Left ventricle myocardium inferior (tissue), 1 donor: ENCODE measurements at regions not wholly inside any gene's neighbourhood (a gene's known extent, or its start where the extent isn't known, plus 50 kb on each side); places are given as distances from the start of the nearest gene placed in this dataset.
"Not testable (repeated sequence)": the region's sequence is repeated elsewhere in the genome, so short reads cannot be mapped to it uniquely, and the experiment has no call there.

Source experiments
- DNase-seq: peaks from one replicate; pipeline ENCODE4 v3.0.0-alpha.2; 2020
- H3K27ac ChIP-seq: fragments of 200-600 bp; replicated peaks from 2 replicates; pipeline ENCODE4 v1.8.0; 2021
- H3K27me3 ChIP-seq: fragments of 200-600 bp; 2 replicates; pipeline ENCODE4 v1.8.0; 2021; ENCODE audit warnings: low read depth
- H3K36me3 ChIP-seq: fragments of 200-600 bp; 2 replicates; pipeline ENCODE4 v1.8.0; 2021
- H3K4me1 ChIP-seq: fragments of 200-600 bp; 2 replicates; pipeline ENCODE4 v1.8.0; 2021
- H3K4me3 ChIP-seq: fragments of 200-600 bp; 2 replicates; pipeline ENCODE4 v1.8.0; 2021; ENCODE audit warnings: mild to moderate bottlenecking, moderate library complexity
- H3K9me3 ChIP-seq: fragments of 200-600 bp; replicated peaks from 2 replicates; pipeline ENCODE4 v1.8.0; 2021
- intact Hi-C: fragments of 100-400 bp; cut with micrococcal nuclease; formaldehyde crosslinking; loops from one replicate; pipeline ENCODE4 v1.11.0; 2022
- TF ChIP-seq, protein P1 (sequence below): fragments of 200-600 bp; IDR thresholded peaks from 2 replicates; pipeline ENCODE4 v1.8.0; 2021; ENCODE audit warnings: antibody characterized with exemption, mild to moderate bottlenecking, borderline replicate concordance
- donor health status: DM: no; HTN: yes; CAD: no; lungs with severe emphysema.

DNA sequence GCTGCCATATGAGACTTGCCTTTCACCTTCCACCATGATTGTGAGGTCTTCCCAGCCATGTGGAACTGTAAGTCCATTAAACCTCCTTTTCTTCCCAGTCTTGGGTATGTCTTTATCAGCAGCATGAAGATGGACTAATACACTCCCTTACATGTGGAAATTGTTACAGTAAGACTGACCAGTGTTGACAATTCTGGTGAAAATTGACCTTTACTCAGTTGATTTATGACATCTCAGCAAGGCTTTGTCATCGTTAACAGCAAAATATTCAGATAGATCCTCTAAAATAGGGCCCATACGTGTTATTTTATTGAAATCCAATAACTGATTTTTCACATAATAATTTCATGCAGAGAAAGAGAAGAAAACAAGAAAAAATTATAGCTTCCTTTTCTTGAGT lies 377.9 kb upstream of the SEMA3C start:
- H3K27ac ChIP-seq, result no peak overlapping the region
- no peaks in the 10 kb centered on the region for H3K9me3 ChIP-seq
- TF ChIP-seq, protein P1, sequence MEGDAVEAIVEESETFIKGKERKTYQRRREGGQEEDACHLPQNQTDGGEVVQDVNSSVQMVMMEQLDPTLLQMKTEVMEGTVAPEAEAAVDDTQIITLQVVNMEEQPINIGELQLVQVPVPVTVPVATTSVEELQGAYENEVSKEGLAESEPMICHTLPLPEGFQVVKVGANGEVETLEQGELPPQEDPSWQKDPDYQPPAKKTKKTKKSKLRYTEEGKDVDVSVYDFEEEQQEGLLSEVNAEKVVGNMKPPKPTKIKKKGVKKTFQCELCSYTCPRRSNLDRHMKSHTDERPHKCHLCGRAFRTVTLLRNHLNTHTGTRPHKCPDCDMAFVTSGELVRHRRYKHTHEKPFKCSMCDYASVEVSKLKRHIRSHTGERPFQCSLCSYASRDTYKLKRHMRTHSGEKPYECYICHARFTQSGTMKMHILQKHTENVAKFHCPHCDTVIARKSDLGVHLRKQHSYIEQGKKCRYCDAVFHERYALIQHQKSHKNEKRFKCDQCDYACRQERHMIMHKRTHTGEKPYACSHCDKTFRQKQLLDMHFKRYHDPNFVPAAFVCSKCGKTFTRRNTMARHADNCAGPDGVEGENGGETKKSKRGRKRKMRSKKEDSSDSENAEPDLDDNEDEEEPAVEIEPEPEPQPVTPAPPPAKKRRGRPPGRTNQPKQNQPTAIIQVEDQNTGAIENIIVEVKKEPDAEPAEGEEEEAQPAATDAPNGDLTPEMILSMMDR, result no peak
- no peak for DNase-seq
- no peaks in the 10 kb centered on the region for H3K36me3 ChIP-seq
- intact Hi-C loops, result no loop called here
- peaks cover 8% of the 10 kb centered on the region for H3K4me1 ChIP-seq
- no peak overlapping the region for H3K4me3 ChIP-seq
- no peaks in the 10 kb centered on the region for H3K27me3 ChIP-seq

DNA sequence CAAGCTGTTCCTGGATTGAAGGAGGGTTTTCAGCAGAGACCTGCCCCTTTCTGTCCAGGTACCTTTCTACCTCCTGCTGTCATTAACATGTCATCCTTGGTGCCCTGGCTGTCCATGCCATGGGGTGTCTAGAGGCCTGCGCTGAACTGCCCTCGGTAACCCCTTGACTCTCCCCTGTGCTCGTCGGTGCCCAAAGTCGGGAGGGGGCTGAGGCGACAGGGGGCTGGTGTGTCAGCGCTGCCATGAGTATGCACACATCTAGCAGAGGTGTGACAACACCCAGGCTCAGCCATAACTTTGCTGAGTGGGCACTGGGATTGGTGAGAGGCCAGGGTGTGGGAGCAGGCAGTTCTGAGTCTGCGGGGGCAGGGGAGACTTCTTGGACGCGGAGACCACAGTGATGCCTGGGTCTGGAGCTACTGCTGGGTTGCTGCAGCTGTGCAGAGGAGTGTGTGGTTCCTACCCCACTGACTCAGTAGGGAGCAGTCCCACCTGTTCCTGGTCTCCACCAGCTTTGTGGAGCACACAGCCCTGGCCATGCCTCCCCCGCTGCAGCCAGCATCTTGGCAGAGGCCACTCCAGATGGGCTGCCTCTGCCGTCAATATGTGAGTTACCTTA lies 376.2 kb upstream of the SEMA3C start:
- no peak for DNase-seq
- Histone ChIP-seq H3K27me3 (no peaks in the 10 kb centered on the region), H3K36me3 (no peaks in the 10 kb centered on the region), H3K9me3 (no peaks in the 10 kb centered on the region), H3K27ac (no peak overlapping the region), H3K4me3 (no peak overlapping the region), H3K4me1 (peaks cover 8% of the 10 kb centered on the region)
- intact Hi-C loops, result no loop called here
- TF ChIP-seq, protein P1, result no peak

DNA sequence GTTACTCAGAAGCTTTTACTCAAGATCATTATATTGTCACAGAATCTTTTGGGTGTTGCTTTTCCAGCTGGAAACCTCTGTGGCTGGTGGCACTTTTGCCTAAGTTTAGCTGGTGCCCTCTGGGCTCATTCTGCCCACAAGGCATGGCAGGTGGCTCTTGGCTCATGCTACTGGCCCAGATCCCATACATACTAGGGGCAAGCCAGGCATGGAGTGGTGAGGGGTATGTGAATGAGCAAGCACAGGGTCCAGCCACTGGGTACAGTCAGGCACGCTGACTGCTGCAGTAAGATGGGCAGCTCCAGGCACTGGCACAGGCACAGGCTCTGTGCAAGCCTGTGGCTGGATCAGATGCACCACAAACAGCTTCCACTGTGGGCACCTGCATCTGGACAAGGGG lies 375.0 kb upstream of the SEMA3C start:
- TF ChIP-seq, protein P1, result no peak
- H3K9me3 ChIP-seq, result no peaks in the 10 kb centered on the region
- H3K27me3 ChIP-seq, result no peaks in the 10 kb centered on the region
- no peak overlapping the region for H3K4me3 ChIP-seq
- no peaks in the 10 kb centered on the region for H3K4me1 ChIP-seq
- intact Hi-C loops, result no loop called here
- no peak for DNase-seq
- no peak overlapping the region for H3K27ac ChIP-seq
- H3K36me3 ChIP-seq, result no peaks in the 10 kb centered on the region

DNA sequence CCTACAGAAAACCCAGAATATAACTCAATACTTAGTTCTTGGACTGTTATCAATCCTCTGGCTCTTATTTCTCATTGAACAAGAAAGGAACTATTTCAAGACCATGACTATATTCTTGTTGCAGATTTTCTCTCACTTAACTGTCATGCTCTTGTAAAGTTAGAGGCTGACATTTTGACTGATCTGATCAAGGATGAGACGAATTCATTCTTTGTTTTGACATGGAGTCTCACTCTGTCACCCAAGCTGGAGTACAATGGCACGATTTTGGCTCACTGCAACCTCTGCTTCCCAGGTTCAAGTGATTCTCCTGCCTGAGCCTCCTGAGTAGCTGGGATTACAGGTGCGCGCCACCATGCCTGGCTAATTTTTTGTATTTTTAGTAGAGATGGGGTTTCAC lies 367.9 kb upstream of the SEMA3C start:
- H3K27me3 ChIP-seq, H3K4me3 ChIP-seq, H3K4me1 ChIP-seq, intact Hi-C loops, H3K9me3 ChIP-seq, DNase-seq, H3K36me3 ChIP-seq, H3K27ac ChIP-seq: not testable (repeated sequence)

DNA sequence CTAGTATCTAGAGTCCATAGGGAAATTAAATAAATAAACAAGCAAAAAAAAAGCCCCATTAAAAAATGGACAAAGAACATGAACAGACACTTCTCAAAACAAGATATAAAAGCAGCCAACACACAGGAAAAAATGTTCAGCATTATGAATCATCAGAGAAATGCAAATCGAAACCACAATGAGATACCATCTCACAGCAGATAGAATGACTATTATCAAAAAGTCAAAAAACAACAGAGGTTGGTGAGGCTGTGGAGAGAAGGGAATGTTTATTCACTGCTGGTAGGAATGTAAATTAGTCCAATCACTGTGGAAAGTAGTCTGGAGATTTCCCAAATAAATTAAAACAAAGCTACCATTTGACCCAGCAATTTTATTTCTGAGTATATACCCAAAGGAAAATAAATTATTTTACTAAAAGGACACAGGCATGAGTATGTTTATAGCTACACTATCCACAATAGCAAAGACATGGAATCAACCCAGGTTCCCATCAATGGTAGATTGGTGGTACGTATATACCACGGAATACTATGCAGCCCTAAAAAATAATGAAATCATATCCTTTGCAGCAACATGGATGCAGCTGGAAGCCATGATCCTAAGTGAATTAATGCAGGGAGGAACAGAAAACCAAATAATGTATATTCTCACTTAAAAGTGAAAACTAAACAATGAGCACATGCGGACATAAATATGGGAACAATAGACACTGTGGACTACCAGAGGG lies 366.5 kb upstream of the SEMA3C start:
- Histone ChIP-seq H3K4me1 (no peaks in the 10 kb centered on the region), H3K27ac (no peak overlapping the region), H3K9me3 (peaks cover 10% of the 10 kb centered on the region), H3K36me3 (no peaks in the 10 kb centered on the region), H3K4me3 (no peak overlapping the region), H3K27me3 (no peaks in the 10 kb centered on the region)
- no peak for DNase-seq
- TF ChIP-seq, protein P1, result no peak
- intact Hi-C loops, result no loop called here

DNA sequence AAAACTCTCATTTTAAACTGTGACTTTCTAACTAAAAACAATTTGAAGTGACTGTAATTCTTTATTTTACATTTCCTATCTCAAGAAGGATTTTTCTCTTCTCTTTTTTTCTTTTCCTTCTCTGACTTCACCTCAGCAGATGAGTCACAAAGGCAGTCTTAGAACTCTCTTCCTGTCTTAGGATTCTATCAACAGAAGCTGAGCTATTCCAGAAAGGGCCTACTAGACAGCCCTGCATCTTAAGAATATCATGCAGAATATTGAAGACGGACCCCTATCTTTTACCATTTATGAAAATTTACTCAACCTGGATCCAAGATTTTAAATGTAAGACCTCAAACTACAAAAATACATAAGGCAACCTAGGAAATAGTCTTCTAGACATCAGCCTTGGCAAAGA lies 365.7 kb upstream of the SEMA3C start:
- Histone ChIP-seq H3K4me1 (no peaks in the 10 kb centered on the region), H3K9me3 (peaks cover 10% of the 10 kb centered on the region), H3K36me3 (no peaks in the 10 kb centered on the region), H3K27me3 (no peaks in the 10 kb centered on the region), H3K4me3 (no peak overlapping the region), H3K27ac (no peak overlapping the region)
- TF ChIP-seq, protein P1, result no peak
- DNase-seq, result no peak
- intact Hi-C loops, result no loop called here
